ENCODE measurements at regions not wholly inside any gene's neighbourhood (a gene's known extent, or its start where the extent isn't known, plus 50 kb on each side); places are given as distances from the start of the nearest gene placed in this dataset.

DNA sequence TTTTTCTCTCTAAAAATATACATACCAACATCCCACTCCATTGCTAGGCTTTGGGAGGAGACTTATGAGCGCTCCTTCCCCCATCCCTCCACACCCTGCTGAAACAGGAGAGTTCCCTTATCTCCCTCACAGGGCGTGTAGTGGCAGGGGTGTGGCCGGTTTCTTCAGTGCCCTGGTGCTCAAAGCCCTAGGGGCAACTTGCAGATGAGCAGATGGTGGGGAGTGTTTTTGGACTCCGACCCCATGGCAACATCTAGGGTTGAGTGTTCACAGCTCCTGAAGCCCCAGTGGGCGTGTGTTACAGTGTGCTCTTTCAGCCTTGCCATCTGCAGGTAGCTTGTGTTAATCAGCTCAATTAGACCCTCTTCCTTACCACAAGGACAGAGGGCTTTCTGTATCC lies 409.5 kb downstream of the MAT2B start:
- Histone ChIP-seq H3K9ac (ENCODE audit: low read length) (no peak overlapping the region), H3K27me3 (ENCODE audit: control insufficient read depth in 1 of 2, insufficient read depth in 1 of 2, low read length in 2 of 2) (no peaks in the 10 kb centered on the region), H2BK5ac (ENCODE audit: low read depth, low read length, poor library complexity, severe bottlenecking) (no peak overlapping the region), H2BK15ac (ENCODE audit: low read depth, poor library complexity, severe bottlenecking) (no peak overlapping the region), H2BK12ac (ENCODE audit: low read length in 2 of 2) (peak overlapping the region in 1 of 2 experiments; percentile 89), H3K4ac (ENCODE audit: low read depth in 1 of 2, low read length in 2 of 2) (peak overlapping the region in 1 of 2 experiments; percentile 67), H3K36me3 (ENCODE audit: control insufficient read depth in 1 of 2, insufficient read depth in 2 of 2, low read depth in 1 of 2, low read length in 2 of 2) (no peaks in the 10 kb centered on the region), H3K18ac (ENCODE audit: low read depth in 1 of 2, low read length in 2 of 2) (peak overlapping the region in 1 of 2 experiments; percentile 56), H3K4me2 (ENCODE audit: low read length, poor library complexity, severe bottlenecking) (no peak overlapping the region), H4K8ac (ENCODE audit: low read length) (peak overlapping the region; percentile 57), H3K4me3 (ENCODE audit: insufficient read depth in 1 of 2, low read depth in 1 of 2, low read length in 2 of 2) (no peak overlapping the region), H3K9me3 (ENCODE audit: control insufficient read depth, low read length) (peaks cover 2% of the 10 kb centered on the region), H3K23ac (ENCODE audit: low read length in 2 of 2) (no peak overlapping the region), H2AFZ (ENCODE audit: low read depth, low read length) (no peak overlapping the region), H3K27ac (ENCODE audit: low read length, poor library complexity, severe bottlenecking) (no peak overlapping the region), H2AK5ac (ENCODE audit: low read length, severe bottlenecking) (no peak overlapping the region), H3K79me1 (replicated peaks; ENCODE audit: low read length, poor library complexity, severe bottlenecking) (no peaks in the 10 kb centered on the region), H2BK120ac (ENCODE audit: low read depth, low read length) (no peak overlapping the region), H4K91ac (ENCODE audit: low read length) (no peak overlapping the region), H3K4me1 (ENCODE audit: control insufficient read depth, insufficient read depth, low read depth, low read length) (no peaks in the 10 kb centered on the region), H3K14ac (ENCODE audit: low read length in 2 of 2) (peak overlapping the region in 1 of 2 experiments; percentile 48)
- 80% methylated on average over 5 of the region's 5 CpGs for WGBS
- no peak for DNase-seq

DNA sequence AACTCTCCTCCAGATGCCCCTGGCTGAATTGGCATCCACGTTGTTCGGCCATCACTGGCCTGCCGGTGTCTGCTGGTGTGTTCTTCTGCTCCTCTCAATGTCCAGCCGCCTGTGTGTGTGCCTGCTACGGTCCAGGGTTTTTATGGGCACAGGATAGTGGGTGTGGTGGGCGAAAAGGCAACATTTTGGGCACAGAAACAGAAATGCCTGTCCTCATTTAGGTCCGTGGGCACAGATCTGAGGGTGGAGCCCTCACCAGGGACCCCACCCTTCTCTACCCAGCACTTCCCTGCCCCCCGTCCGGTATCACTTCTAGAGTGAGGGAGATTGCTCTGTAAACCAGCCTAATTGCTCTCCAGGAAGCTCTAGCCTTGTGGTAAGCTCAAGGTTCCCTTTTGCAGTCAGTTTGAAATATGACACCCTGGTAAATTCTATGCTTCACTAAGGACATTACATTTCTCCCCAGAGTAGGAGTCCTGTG lies 410.1 kb downstream of the MAT2B start:
- peak overlapping the region; percentile 91 for H2AFZ ChIP-seq (ENCODE audit: low read depth, low read length)
- H2AK5ac ChIP-seq (ENCODE audit: low read length, severe bottlenecking), result no peak overlapping the region
- peak overlapping the region; percentile 4 to 46 for H3K4ac ChIP-seq (ENCODE audit: low read depth in 1 of 2, low read length in 2 of 2)
- H3K23ac ChIP-seq (ENCODE audit: low read length in 2 of 2), result no peak overlapping the region
- no peak overlapping the region for H3K4me2 ChIP-seq (ENCODE audit: low read length, poor library complexity, severe bottlenecking)
- H3K9ac ChIP-seq (ENCODE audit: low read length), result no peak overlapping the region
- no peak overlapping the region for H2BK120ac ChIP-seq (ENCODE audit: low read depth, low read length)
- H3K18ac ChIP-seq (ENCODE audit: low read depth in 1 of 2, low read length in 2 of 2), result peak overlapping the region; percentile 80 to 86
- peaks cover 9% of the 10 kb centered on the region for H3K9me3 ChIP-seq (ENCODE audit: control insufficient read depth, low read length)
- no peak overlapping the region for H3K27ac ChIP-seq (ENCODE audit: low read length, poor library complexity, severe bottlenecking)
- H3K79me1 ChIP-seq (replicated peaks; ENCODE audit: low read length, poor library complexity, severe bottlenecking), result no peaks in the 10 kb centered on the region
- H3K14ac ChIP-seq (ENCODE audit: low read length in 2 of 2), result peak overlapping the region in 1 of 2 experiments; percentile 96
- H3K36me3 ChIP-seq (ENCODE audit: control insufficient read depth in 1 of 2, insufficient read depth in 2 of 2, low read depth in 1 of 2, low read length in 2 of 2), result no peaks in the 10 kb centered on the region
- H3K4me1 ChIP-seq (ENCODE audit: control insufficient read depth, insufficient read depth, low read depth, low read length), result no peaks in the 10 kb centered on the region
- peak; percentile 45 for DNase-seq
- H3K27me3 ChIP-seq (ENCODE audit: control insufficient read depth in 1 of 2, insufficient read depth in 1 of 2, low read length in 2 of 2), result no peaks in the 10 kb centered on the region
- WGBS, result 85% methylated on average over 8 of the region's 9 CpGs
- H2BK5ac ChIP-seq (ENCODE audit: low read depth, low read length, poor library complexity, severe bottlenecking), result no peak overlapping the region
- peak overlapping the region in 1 of 2 experiments; percentile 75 for H2BK12ac ChIP-seq (ENCODE audit: low read length in 2 of 2)
- H4K91ac ChIP-seq (ENCODE audit: low read length), result peak overlapping the region; percentile 85
- H4K8ac ChIP-seq (ENCODE audit: low read length), result peak overlapping the region; percentile 41
- no peak overlapping the region for H3K4me3 ChIP-seq (ENCODE audit: insufficient read depth in 1 of 2, low read depth in 1 of 2, low read length in 2 of 2)
- H2BK15ac ChIP-seq (ENCODE audit: low read depth, poor library complexity, severe bottlenecking), result no peak overlapping the region

GRCh38 chr5:163916376-163916775 lies 411.0 kb downstream of the MAT2B start:
- Histone ChIP-seq H3K14ac (ENCODE audit: low read length in 2 of 2) (no peak overlapping the region), H3K18ac (ENCODE audit: low read depth in 1 of 2, low read length in 2 of 2) (peak overlapping the region in 1 of 2 experiments; percentile 82), H2AFZ (ENCODE audit: low read depth, low read length) (no peak overlapping the region), H2BK12ac (ENCODE audit: low read length in 2 of 2) (peak overlapping the region in 1 of 2 experiments; percentile 2), H2BK120ac (ENCODE audit: low read depth, low read length) (no peak overlapping the region), H3K4ac (ENCODE audit: low read depth in 1 of 2, low read length in 2 of 2) (peak overlapping the region; percentile 17 to 84), H3K23ac (ENCODE audit: low read length in 2 of 2) (no peak overlapping the region), H3K9ac (ENCODE audit: low read length) (no peak overlapping the region), H3K4me2 (ENCODE audit: low read length, poor library complexity, severe bottlenecking) (no peak overlapping the region), H4K91ac (ENCODE audit: low read length) (peak overlapping the region; percentile 62), H3K36me3 (ENCODE audit: control insufficient read depth in 1 of 2, insufficient read depth in 2 of 2, low read depth in 1 of 2, low read length in 2 of 2) (no peaks in the 10 kb centered on the region), H3K79me1 (replicated peaks; ENCODE audit: low read length, poor library complexity, severe bottlenecking) (no peaks in the 10 kb centered on the region), H4K8ac (ENCODE audit: low read length) (peak overlapping the region; percentile 82), H2BK15ac (ENCODE audit: low read depth, poor library complexity, severe bottlenecking) (no peak overlapping the region), H2BK5ac (ENCODE audit: low read depth, low read length, poor library complexity, severe bottlenecking) (no peak overlapping the region), H3K9me3 (ENCODE audit: control insufficient read depth, low read length) (peaks cover 12% of the 10 kb centered on the region), H3K4me1 (ENCODE audit: control insufficient read depth, insufficient read depth, low read depth, low read length) (no peaks in the 10 kb centered on the region), H3K27me3 (ENCODE audit: control insufficient read depth in 1 of 2, insufficient read depth in 1 of 2, low read length in 2 of 2) (no peaks in the 10 kb centered on the region), H2AK5ac (ENCODE audit: low read length, severe bottlenecking) (no peak overlapping the region), H3K27ac (ENCODE audit: low read length, poor library complexity, severe bottlenecking) (no peak overlapping the region), H3K4me3 (ENCODE audit: insufficient read depth in 1 of 2, low read depth in 1 of 2, low read length in 2 of 2) (no peak overlapping the region)
- DNase-seq, result peak; percentile 62
- 83% methylated on average over 1 of the region's 2 CpGs for WGBS

DNA sequence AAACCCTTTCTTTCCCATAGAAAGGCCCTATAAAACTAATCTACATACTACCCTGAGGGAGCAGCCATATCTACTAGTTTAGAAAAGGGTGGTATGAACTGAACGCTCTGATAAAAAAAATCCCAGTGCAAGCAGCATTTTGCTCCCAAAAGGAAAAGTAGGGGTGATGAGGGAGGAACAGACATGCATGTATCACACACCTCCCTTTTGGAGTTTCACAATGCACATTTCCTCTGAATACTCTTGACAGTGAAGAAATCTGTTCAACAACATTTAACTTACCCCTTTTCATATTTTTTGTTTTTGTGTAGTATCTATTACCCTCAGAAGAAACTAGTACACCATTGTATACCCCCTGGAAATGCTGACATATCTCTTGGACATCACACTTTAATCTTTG lies 411.4 kb downstream of the MAT2B start:
- Histone ChIP-seq H2AFZ (ENCODE audit: low read depth, low read length) (no peak overlapping the region), H3K9ac (ENCODE audit: low read length) (no peak overlapping the region), H3K4me1 (ENCODE audit: control insufficient read depth, insufficient read depth, low read depth, low read length) (no peaks in the 10 kb centered on the region), H3K14ac (ENCODE audit: low read length in 2 of 2) (no peak overlapping the region), H2BK12ac (ENCODE audit: low read length in 2 of 2) (no peak overlapping the region), H4K91ac (ENCODE audit: low read length) (no peak overlapping the region), H2AK5ac (ENCODE audit: low read length, severe bottlenecking) (no peak overlapping the region), H4K8ac (ENCODE audit: low read length) (no peak overlapping the region), H2BK15ac (ENCODE audit: low read depth, poor library complexity, severe bottlenecking) (no peak overlapping the region), H3K27me3 (ENCODE audit: control insufficient read depth in 1 of 2, insufficient read depth in 1 of 2, low read length in 2 of 2) (no peaks in the 10 kb centered on the region), H3K36me3 (ENCODE audit: control insufficient read depth in 1 of 2, insufficient read depth in 2 of 2, low read depth in 1 of 2, low read length in 2 of 2) (no peaks in the 10 kb centered on the region), H3K4me3 (ENCODE audit: insufficient read depth in 1 of 2, low read depth in 1 of 2, low read length in 2 of 2) (no peak overlapping the region), H3K18ac (ENCODE audit: low read depth in 1 of 2, low read length in 2 of 2) (no peak overlapping the region), H3K27ac (ENCODE audit: low read length, poor library complexity, severe bottlenecking) (no peak overlapping the region), H3K23ac (ENCODE audit: low read length in 2 of 2) (no peak overlapping the region), H3K4me2 (ENCODE audit: low read length, poor library complexity, severe bottlenecking) (no peak overlapping the region), H2BK120ac (ENCODE audit: low read depth, low read length) (no peak overlapping the region), H2BK5ac (ENCODE audit: low read depth, low read length, poor library complexity, severe bottlenecking) (no peak overlapping the region), H3K79me1 (replicated peaks; ENCODE audit: low read length, poor library complexity, severe bottlenecking) (no peaks in the 10 kb centered on the region), H3K4ac (ENCODE audit: low read depth in 1 of 2, low read length in 2 of 2) (no peak overlapping the region), H3K9me3 (ENCODE audit: control insufficient read depth, low read length) (peaks cover 15% of the 10 kb centered on the region)
- 100% methylated on average over 1 of the region's 1 CpG for WGBS
- DNase-seq, result no peak
